H9 (cell line): ENCODE measurements at regions not wholly inside any gene's neighbourhood (a gene's known extent, or its start where the extent isn't known, plus 50 kb on each side); places are given as distances from the start of the nearest gene placed in this dataset.

ENCODE experiments used
- DNase-seq: peaks from one replicate; pipeline ENCODE4 v3.0.0-alpha.2; 2017
- H2AFZ ChIP-seq: one replicate; pipeline ENCODE4 v1.6.1; 2013; ENCODE audit warnings: mild to moderate bottlenecking, low read length, control low read depth, moderate library complexity
- H2AK5ac ChIP-seq: 2 replicates; pipeline ENCODE4 v1.6.1; 2013; ENCODE audit warnings: low read length, control low read depth, mixed read lengths; ENCODE audit not compliant: insufficient read length
- H2BK120ac ChIP-seq: one replicate; pipeline ENCODE4 v1.6.1; 2013; ENCODE audit warnings: low read depth, mild to moderate bottlenecking, low read length, control low read depth, inconsistent platforms; ENCODE audit not compliant: poor library complexity, severe bottlenecking
- H2BK12ac ChIP-seq: 2 replicates; pipeline ENCODE4 v1.6.1; 2013; ENCODE audit warnings: low read length, control low read depth, mixed read lengths, low read depth; ENCODE audit not compliant: insufficient read length
- H2BK15ac ChIP-seq: 2 replicates; pipeline ENCODE4 v1.6.1; 2013; ENCODE audit warnings: low read depth, low read length, control low read depth
- H2BK20ac ChIP-seq: one replicate; pipeline ENCODE4 v1.6.1; 2013; ENCODE audit warnings: low read depth, mild to moderate bottlenecking, low read length, control low read depth, inconsistent platforms; ENCODE audit not compliant: poor library complexity, severe bottlenecking
- H2BK5ac ChIP-seq: 2 replicates; pipeline ENCODE4 v1.6.1; 2013; ENCODE audit warnings: low read length, control low read depth, mixed read lengths; ENCODE audit not compliant: insufficient read length
- H3K14ac ChIP-seq: 2 replicates; pipeline ENCODE4 v1.6.1; 2013; ENCODE audit warnings: low read length, control low read depth; ENCODE audit not compliant: insufficient read depth
- H3K18ac ChIP-seq: 2 replicates; pipeline ENCODE4 v1.6.1; 2013; ENCODE audit warnings: low read depth, mild to moderate bottlenecking, mixed read lengths, low read length, control low read depth; ENCODE audit not compliant: insufficient read length
- H3K23ac ChIP-seq: 2 replicates; pipeline ENCODE4 v1.6.1; 2013; ENCODE audit warnings: low read length, control low read depth, mixed read lengths, low read depth; ENCODE audit not compliant: insufficient read length
- H3K23me2 ChIP-seq: 2 replicates; pipeline ENCODE4 v1.6.1; 2013; ENCODE audit warnings: low read depth, mild to moderate bottlenecking, mixed read lengths, low read length, control low read depth; ENCODE audit not compliant: insufficient read length, poor library complexity, severe bottlenecking
- H3K27ac ChIP-seq: 2 replicates; pipeline ENCODE4 v1.5.1; 2013; ENCODE audit warnings: low read length, control low read depth, mixed read lengths, low read depth; ENCODE audit not compliant: insufficient read length
- H3K27me3 ChIP-seq: 2 replicates; pipeline ENCODE4 v1.6.1; 2013; ENCODE audit warnings: low read length, control low read depth, inconsistent platforms; ENCODE audit not compliant: insufficient read depth
- H3K4ac ChIP-seq: 2 replicates; pipeline ENCODE4 v1.6.1; 2013; ENCODE audit warnings: low read depth, mild to moderate bottlenecking, control low read depth, inconsistent platforms, low read length, moderate library complexity
- H3K4me1 ChIP-seq: 2 replicates; pipeline ENCODE4 v1.6.1; 2013; ENCODE audit warnings: low read length, control low read depth, inconsistent platforms; ENCODE audit not compliant: insufficient read depth
- H3K4me2 ChIP-seq: 2 replicates; pipeline ENCODE4 v1.6.1; 2013; ENCODE audit warnings: low read length, control low read depth, mixed read lengths; ENCODE audit not compliant: insufficient read length, insufficient read depth
- H3K56ac ChIP-seq: 2 replicates; pipeline ENCODE4 v1.6.1; 2013; ENCODE audit warnings: low read depth, mild to moderate bottlenecking, mixed read lengths, low read length, control low read depth; ENCODE audit not compliant: insufficient read length
- H3K79me1 ChIP-seq: 2 replicates; pipeline ENCODE4 v1.6.1; 2013; ENCODE audit warnings: low read depth, mild to moderate bottlenecking, moderate library complexity, low read length, control low read depth, inconsistent platforms; ENCODE audit not compliant: insufficient read depth, poor library complexity, severe bottlenecking
- H3K79me2 ChIP-seq: 2 replicates; pipeline ENCODE4 v1.6.1; 2013; ENCODE audit warnings: low read length, control low read depth, inconsistent platforms; ENCODE audit not compliant: insufficient read depth
- H3K9ac ChIP-seq: 2 replicates; pipeline ENCODE4 v1.6.1; 2013; ENCODE audit warnings: low read length, control low read depth, mixed read lengths; ENCODE audit not compliant: insufficient read length; ENCODE audit errors: extremely low read depth
- H3K9me3 ChIP-seq: one replicate; pipeline ENCODE4 v1.6.1; 2013; ENCODE audit warnings: low read depth, low read length, inconsistent platforms; ENCODE audit not compliant: control insufficient read depth
- H3T11ph ChIP-seq: one replicate; pipeline ENCODE4 v1.6.1; 2013; ENCODE audit warnings: mild to moderate bottlenecking, low read length, control low read depth, inconsistent platforms
- H4K20me1 ChIP-seq: one replicate; pipeline ENCODE4 v1.6.1; 2013; ENCODE audit not compliant: control insufficient read depth, insufficient read length, insufficient read depth
- H4K5ac ChIP-seq: 2 replicates; pipeline ENCODE4 v1.6.1; 2013; ENCODE audit warnings: low read depth, mild to moderate bottlenecking, mixed read lengths, low read length, control low read depth; ENCODE audit not compliant: insufficient read length
- H4K8ac ChIP-seq: replicated peaks from 2 replicates; pipeline ENCODE4 v1.6.1; 2013; ENCODE audit warnings: low read length, control low read depth, mixed read lengths, low read depth; ENCODE audit not compliant: insufficient read length
- H4K91ac ChIP-seq: 2 replicates; pipeline ENCODE4 v1.6.1; 2013; ENCODE audit warnings: low read depth, mild to moderate bottlenecking, moderate library complexity, mixed read lengths, low read length, control low read depth; ENCODE audit not compliant: insufficient read length
- H3K27ac Mint-ChIP-seq, 3 experiments: 2 replicates in 2 of 3; 3 replicates in 1 of 3; pipeline ENCODE4 v1.8.0; 2020 to 2021; ENCODE audit warnings: mixed read lengths in 3 of 3, mild to moderate bottlenecking in 1 of 3, moderate library complexity in 1 of 3
- H3K27me3 Mint-ChIP-seq: 2 replicates; pipeline ENCODE4 v1.8.0; 2021; ENCODE audit warnings: low read depth, mild to moderate bottlenecking, moderate library complexity, mixed read lengths
- H3K36me3 Mint-ChIP-seq, 3 experiments: 2 replicates in 2 of 3; 3 replicates in 1 of 3; pipeline ENCODE4 v1.8.0; 2020 to 2021; ENCODE audit warnings: low read depth in 3 of 3, mixed read lengths in 3 of 3; ENCODE audit not compliant: insufficient read depth in 1 of 3
- H3K4me1 Mint-ChIP-seq, 2 experiments: 2 replicates each; pipeline ENCODE4 v1.8.0; 2020; ENCODE audit warnings: mixed read lengths in 2 of 2
- H3K4me3 Mint-ChIP-seq, 2 experiments: 2 replicates in 1 of 2; 3 replicates in 1 of 2; pipeline ENCODE4 v1.8.0; 2020 to 2021; ENCODE audit warnings: mild to moderate bottlenecking in 2 of 2, mixed read lengths in 2 of 2, moderate library complexity in 1 of 2
- H3K9me3 Mint-ChIP-seq, 2 experiments: 2 replicates in 1 of 2; 3 replicates in 1 of 2; pipeline ENCODE4 v1.8.0; 2020; ENCODE audit warnings: mild to moderate bottlenecking in 2 of 2, mixed read lengths in 2 of 2, moderate library complexity in 1 of 2
- CTCF ChIP-seq: fragments of 200-600 bp; sonication (generic); conservative IDR thresholded peaks from 3 replicates; pipeline ENCODE4 v1.8.0; 2021; ENCODE audit warnings: antibody characterized with exemption, mild to moderate bottlenecking
- WGBS: extraction: QIAGEN DNeasy Blood & Tissue Kit; methylation state at CpG from one replicate; pipeline ENCODE4 v1.1.7; 2013; ENCODE audit warnings: missing lambda C conversion rate, low lambda C conversion rate, mixed read lengths; ENCODE audit not compliant: insufficient read length; ENCODE audit errors: extremely low coverage; 5-methylcytosine and 5-hydroxymethylcytosine counted together

DNA sequence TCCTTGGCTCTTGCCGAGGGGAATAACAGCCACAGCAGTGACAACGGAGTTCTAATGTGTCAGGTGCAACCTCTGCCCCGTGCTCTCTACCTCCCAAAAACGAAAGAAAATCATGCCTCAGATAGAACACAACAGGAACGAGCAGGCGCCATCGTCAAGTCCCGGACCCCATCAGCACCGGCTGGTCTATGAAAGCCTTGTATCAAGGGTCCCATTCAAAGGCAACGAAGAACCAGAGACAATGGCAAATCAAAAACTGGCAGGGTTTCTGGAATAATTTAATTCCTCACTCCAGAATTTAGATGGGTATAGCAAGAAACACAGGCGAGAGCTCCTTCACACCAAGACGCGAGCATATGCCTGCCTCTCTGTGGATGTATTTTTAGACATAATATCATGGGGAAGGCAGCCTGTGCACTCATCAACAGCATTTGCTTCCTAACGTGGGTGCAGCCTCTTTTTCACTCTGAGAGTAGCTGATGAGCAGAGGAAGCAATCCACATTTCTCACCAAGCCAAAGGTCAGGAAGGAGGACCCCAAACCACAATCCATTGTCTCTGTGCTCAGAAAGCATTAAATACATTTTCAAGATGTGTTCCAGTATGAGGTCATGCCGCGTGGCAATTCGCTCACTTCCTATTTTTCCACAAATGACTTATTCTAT lies 193.4 kb upstream of the BLID start:
- H3K27me3 ChIP-seq = no peaks in the 10 kb centered on the region
- H3K27ac Mint-ChIP-seq = no peak overlapping the region
- H3K79me1 ChIP-seq = no peaks in the 10 kb centered on the region
- H2BK12ac ChIP-seq = no peak overlapping the region
- no peak overlapping the region for H3K4me3 Mint-ChIP-seq
- H3K4ac ChIP-seq = no peak overlapping the region
- no peaks in the 10 kb centered on the region for H3K9me3 Mint-ChIP-seq
- H2BK20ac ChIP-seq = no peak overlapping the region
- WGBS = no CpG with 5 or more reads among the region's 17 CpGs
- no peaks in the 10 kb centered on the region for H3K23me2 ChIP-seq
- DNase-seq = no peak
- no peak overlapping the region for H2BK15ac ChIP-seq
- H4K5ac ChIP-seq = no peak overlapping the region
- H3K4me1 Mint-ChIP-seq = peaks cover 53 to 63% of the 10 kb centered on the region in 2 experiments
- no peak overlapping the region for H2BK120ac ChIP-seq
- H3T11ph ChIP-seq = no peak overlapping the region
- H3K23ac ChIP-seq = no peak overlapping the region
- no peak overlapping the region for H4K8ac ChIP-seq
- peaks cover 6% of the 10 kb centered on the region; the same call in 1 of the 2 replicates for H3K4me1 ChIP-seq
- no peak overlapping the region for H2BK5ac ChIP-seq
- TF ChIP-seq CTCF = no peak
- no peaks in the 10 kb centered on the region for H3K79me2 ChIP-seq
- peaks cover 6% of the 10 kb centered on the region; the same call in 1 of the 2 replicates for H3K27me3 Mint-ChIP-seq
- no peak overlapping the region; the same call in 1 of the 2 replicates for H3K14ac ChIP-seq
- no peak overlapping the region for H3K56ac ChIP-seq
- H3K9me3 ChIP-seq = no peaks in the 10 kb centered on the region
- H3K36me3 Mint-ChIP-seq = no peaks in the 10 kb centered on the region
- no peak overlapping the region for H3K4me2 ChIP-seq
- no peak overlapping the region for H4K91ac ChIP-seq
- H2AFZ ChIP-seq = no peak overlapping the region
- H2AK5ac ChIP-seq = no peak overlapping the region
- no peak overlapping the region for H3K27ac ChIP-seq
- H3K18ac ChIP-seq = no peak overlapping the region
- no peak overlapping the region for H3K9ac ChIP-seq
- no peaks in the 10 kb centered on the region for H4K20me1 ChIP-seq
